ENCODE measurements at regions not wholly inside any gene's neighbourhood (a gene's known extent, or its start where the extent isn't known, plus 50 kb on each side); places are given as distances from the start of the nearest gene placed in this dataset.
"Not testable (repeated sequence)": the region's sequence is repeated elsewhere in the genome, so short reads cannot be mapped to it uniquely, and the experiment has no call there.

DNA sequence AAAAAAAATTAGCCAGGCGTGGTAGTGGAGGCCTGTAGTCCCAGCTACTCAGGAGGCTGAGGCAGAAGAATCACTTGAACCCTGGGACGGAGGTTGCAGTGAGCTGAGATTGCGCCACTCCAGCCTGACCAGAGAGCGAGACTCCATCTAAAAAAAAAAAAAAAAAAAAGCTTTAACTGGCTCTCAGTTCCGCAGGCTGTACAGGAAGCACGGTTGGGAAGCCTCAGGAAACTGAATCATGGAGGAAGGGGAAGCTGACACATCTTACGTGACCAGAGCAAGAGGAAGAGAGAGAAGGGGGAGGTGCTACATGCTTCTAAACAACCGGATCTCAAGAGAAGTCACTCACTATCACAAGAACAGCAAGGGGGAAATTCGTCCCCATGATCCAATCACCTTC is 505.6 kb upstream of the SLC8A1 start:
- no peak for DNase-seq

GRCh38 chr2:40962026-40962425 is 510.1 kb upstream of the SLC8A1 start:
- DNase-seq = no peak

- no peak for DNase-seq
Observed at GRCh38 chr2:40964509-40965250, 512.8 kb upstream of the SLC8A1 start.

GRCh38 chr2:40967451-40967850 is 515.6 kb upstream of the SLC8A1 start:
- no peak for DNase-seq

DNA sequence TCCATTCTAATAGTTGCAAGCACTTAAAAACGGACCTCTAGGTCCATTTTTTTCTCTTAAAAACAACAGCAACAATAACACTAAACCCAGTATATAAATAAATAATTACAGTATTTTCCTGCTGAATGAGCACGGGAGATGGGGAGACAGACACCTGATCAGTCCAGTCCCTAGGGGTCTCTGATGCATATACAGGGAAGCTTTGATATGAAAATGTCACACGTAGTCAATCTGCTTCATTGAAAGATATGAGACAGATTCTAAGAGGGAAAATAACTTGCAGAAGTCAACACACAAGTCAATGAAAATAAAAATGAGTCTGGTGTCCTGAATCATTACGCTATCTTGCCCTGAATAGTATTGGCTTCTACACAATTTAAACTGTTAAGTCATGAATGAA is 523.3 kb upstream of the SLC8A1 start:
- DNase-seq = no peak

GRCh38 chr2:40997362-40997761 is 545.5 kb upstream of the SLC8A1 start:
- no peak for DNase-seq

- no peak for DNase-seq
Observed at GRCh38 chr2:41000374-41000773, 548.5 kb upstream of the SLC8A1 start.

GRCh38 chr2:41000906-41001305 is 549.0 kb upstream of the SLC8A1 start:
- no peak for DNase-seq

DNA sequence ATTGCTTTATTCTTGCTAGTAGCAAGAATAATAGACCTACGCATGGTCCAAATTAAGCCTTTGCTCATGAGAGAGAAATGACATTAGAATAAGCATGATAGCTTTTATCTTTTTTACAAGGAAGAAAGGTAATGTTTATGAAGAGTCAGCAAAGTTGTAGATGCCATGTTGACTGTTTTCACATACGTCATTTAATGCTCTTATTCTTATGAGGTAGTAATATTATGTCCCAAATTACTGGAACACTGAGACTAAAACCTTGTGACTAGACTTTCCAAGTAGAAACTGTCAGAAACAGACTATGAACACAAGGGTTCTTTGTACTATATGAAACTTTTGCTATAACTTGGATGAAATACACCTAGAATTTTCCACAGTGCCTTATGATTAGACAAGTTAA is 552.8 kb upstream of the SLC8A1 start:
- no peak for DNase-seq

- no peak for DNase-seq
Observed at GRCh38 chr2:41020358-41020757, 568.5 kb upstream of the SLC8A1 start.

GRCh38 chr2:41024816-41025215 is 572.9 kb upstream of the SLC8A1 start:
- DNase-seq = no peak

- DNase-seq = peak; percentile 2
Observed at GRCh38 chr2:41026613-41027012, 574.7 kb upstream of the SLC8A1 start.

- no peak for DNase-seq
Observed at GRCh38 chr2:41027095-41027494, 575.2 kb upstream of the SLC8A1 start.

DNA sequence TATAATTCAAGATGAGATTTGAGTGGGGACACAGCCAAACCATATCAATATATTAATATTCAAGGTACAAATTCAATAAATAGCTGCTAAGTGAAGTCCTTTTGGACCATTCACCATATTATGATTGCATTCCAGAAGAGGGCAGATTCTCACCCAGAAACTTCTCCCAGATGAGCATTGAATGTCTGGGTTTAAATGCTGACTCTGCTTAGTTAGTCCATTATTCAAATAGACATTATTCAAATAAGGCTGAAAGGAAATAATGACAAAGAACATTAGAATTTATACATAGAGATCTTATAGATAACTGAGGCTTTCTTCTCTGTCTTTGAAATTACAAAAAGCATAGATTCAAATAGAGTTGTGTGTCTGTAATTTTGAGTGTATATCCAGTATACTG is 579.4 kb upstream of the SLC8A1 start:
- no peak for DNase-seq

- DNase-seq = no peak
Observed at GRCh38 chr2:41032715-41033114, 580.8 kb upstream of the SLC8A1 start.

GRCh38 chr2:41033127-41033526 is 581.2 kb upstream of the SLC8A1 start:
- no peak for DNase-seq

DNA sequence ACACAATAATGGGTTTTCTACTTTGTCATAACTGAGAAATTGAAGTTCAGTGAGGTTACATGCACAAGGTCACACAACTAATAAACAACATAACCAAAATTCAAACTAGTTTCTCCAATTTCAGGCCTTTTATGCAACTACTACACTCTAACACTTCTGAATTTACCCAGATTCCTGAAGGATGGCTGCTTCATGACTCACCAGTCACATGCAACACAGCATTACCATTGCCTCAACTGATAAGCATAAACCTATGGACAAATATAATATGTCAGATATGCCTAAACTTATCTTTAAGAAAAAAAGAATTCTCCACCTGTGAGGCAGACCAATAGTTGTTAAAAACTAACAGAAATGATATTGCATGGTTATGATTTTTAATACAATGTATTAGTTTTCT is 586.5 kb upstream of the SLC8A1 start:
- DNase-seq = no peak

- not testable (repeated sequence) for DNase-seq
Observed at GRCh38 chr2:41039750-41040149, 587.9 kb upstream of the SLC8A1 start.

- no peak for DNase-seq
Observed at GRCh38 chr2:41040782-41041520, 589.1 kb upstream of the SLC8A1 start.

GRCh38 chr2:41042343-41042742 is 590.5 kb upstream of the SLC8A1 start:
- no peak for DNase-seq

DNA sequence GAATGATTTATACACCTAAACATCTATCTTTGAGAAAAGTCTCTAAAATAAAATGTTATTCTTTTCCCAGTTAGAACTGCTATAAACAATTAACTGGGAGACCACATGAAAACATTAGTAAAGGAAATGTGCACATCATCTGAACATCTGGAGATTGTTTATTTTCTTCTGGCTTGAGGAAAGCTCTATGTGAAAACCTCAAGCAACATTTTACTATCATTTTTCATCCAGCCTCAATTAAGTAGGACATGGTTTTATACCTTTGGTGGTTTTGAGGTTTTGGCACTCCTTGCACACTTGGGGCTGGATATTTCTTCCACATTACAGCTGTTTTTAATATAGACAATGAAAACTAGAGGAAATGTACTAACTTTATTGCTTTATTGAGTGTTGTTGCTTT is 609.5 kb upstream of the SLC8A1 start:
- DNase-seq = no peak

DNA sequence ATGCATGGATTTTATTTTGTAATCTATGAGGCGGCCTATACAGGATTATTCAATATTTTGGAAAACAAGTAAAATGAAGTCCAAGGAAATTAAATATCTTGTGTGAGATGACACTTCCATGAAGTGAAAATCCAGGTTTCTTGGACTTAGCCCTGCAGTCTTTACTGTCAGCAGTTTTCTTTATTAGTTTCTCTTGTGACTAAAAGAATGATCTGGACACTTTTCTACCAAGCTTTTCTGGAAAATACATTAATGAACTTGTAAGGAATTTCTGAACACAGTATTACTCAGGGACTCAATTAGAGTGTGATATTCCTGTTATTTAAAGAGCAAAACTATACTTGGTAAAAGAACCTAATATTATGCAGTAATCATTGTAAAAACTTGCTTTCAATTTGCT is 610.4 kb upstream of the SLC8A1 start:
- DNase-seq = no peak

DNA sequence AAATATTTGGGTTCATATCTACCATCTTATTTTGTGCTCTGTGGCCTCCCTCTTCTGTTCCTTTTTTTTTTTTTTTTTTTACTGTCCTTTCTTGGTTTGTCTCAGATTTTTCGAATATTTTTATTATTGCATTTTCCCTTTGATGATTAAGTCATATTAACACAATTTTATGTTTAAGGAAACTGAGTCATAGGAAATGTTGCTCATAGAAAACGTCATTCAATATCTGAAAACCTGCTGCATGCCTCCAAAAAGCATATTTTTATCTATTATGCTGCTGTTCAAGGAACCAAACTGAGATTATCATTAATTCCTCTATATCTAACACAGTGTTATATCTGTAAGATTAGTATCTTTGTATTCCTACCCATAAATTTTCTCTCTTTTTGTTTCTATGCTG is 614.3 kb upstream of the SLC8A1 start:
- DNase-seq = no peak

DNA sequence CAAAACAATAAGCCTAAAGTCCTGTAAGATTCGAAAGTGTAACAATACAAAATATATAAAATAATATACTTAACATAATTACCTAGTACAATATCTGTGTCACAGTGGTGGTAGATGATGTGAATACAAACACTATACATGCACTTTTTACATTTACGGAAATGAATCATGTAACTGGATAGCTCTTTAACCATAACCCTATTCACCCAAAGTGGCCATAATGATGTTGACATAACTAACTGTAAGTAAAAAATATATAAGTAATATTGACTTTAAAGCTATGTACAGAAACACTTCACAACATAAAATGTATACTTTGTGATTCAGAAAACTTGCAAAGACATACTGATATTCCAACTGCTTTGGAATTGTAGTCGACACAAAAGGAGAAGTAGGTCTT is 616.9 kb upstream of the SLC8A1 start:
- DNase-seq = no peak

- DNase-seq = no peak
Observed at GRCh38 chr2:41078341-41078740, 626.5 kb upstream of the SLC8A1 start.

Measured in activated CD4-positive, alpha-beta T cell treated with anti-CD3 and anti-CD28 coated beads, Interleukin-2, Interleukin-6, amounts not matched to agents 100 ng/mL and 50 ng/mL, durations not matched to agents 16 hours and 8 hours (primary cell).